HG02938 (cell line): ENCODE measurements at regions not wholly inside any gene's neighbourhood (a gene's known extent, or its start where the extent isn't known, plus 50 kb on each side); places are given as distances from the start of the nearest gene placed in this dataset.
A peak's percentile ranks its signal among the peaks of the same experiment; 100 is the strongest.

Experiments
- ATAC-seq: cut with Tn5 transposase; IDR thresholded peaks from one replicate; pipeline ENCODE4 v1.9.1; 2021; ENCODE audit warnings: mild to moderate bottlenecking, moderate library complexity; ENCODE audit not compliant: unreplicated experiment

GRCh38 chr12:72082986-72083820 is 144.6 kb downstream of the TPH2 start:
- ATAC-seq = no peak

GRCh38 chr12:72084061-72084460 is 145.4 kb downstream of the TPH2 start:
- no peak for ATAC-seq

GRCh38 chr12:72084880-72085279 is 146.2 kb downstream of the TPH2 start:
- no peak for ATAC-seq

- no peak for ATAC-seq
Observed at GRCh38 chr12:72089678-72090077, 151.0 kb downstream of the TPH2 start.

DNA sequence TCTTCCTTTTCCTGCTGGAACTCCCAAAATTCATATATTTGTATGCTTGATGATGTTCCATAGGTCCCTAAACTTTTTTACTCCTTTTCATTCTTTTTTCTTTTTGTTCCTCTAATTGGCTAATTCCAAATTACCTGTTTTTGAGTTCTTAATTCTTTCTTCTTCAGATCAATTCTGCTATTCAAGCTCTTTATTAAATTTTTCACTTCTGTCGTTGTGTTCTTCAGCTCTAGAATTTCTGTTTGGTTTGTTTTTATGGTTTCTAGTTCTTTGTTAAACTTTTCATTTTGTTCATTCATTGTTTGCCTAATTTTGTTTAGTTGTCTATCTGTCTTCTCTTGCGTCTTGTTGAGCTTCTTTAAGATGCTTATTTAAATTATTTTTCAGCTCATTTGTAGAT is 154.8 kb downstream of the TPH2 start:
- no peak for ATAC-seq

- ATAC-seq = no peak
Observed at GRCh38 chr12:72093930-72094329, 155.3 kb downstream of the TPH2 start.

DNA sequence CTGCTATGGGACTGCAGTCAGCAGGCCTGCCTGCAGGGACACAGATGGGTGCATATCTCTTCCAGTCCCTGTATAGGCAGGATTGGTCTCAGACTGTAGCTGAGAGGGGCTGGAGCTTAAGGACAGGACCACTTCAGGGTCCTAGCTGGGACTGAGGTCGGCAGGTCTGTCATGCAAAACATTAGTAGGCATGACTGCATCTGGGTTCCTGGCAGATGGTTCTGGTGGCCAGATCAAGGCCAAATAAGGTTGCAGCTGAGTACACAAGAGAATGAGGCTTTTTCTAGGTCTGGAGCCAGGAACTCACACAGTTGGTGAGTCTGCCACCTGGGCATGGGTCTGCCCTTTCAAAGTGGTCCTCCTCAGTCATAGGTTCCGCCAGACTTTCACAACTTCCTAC is 155.8 kb downstream of the TPH2 start:
- no peak for ATAC-seq

- ATAC-seq = no peak
Observed at GRCh38 chr12:72095025-72095424, 156.4 kb downstream of the TPH2 start.

DNA sequence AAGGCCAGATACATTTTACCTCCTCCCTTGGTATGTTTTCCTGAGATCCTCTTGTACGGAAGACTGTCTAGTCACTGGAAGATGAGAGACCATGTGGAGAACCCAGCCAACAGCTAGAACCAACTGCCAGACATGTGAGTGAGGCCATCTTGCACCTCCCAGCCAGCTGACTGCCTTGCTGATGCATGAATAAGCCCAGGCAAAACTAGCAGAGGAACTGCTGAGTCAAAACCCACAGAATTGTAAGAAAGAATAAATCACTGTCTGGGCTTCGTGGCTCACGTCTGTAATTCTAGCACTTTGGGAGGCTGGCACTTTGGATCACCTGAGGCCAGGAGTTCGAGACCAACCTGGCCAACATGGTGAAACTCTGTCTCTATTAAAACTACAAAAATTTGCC is 160.0 kb downstream of the TPH2 start:
- ATAC-seq = no peak

DNA sequence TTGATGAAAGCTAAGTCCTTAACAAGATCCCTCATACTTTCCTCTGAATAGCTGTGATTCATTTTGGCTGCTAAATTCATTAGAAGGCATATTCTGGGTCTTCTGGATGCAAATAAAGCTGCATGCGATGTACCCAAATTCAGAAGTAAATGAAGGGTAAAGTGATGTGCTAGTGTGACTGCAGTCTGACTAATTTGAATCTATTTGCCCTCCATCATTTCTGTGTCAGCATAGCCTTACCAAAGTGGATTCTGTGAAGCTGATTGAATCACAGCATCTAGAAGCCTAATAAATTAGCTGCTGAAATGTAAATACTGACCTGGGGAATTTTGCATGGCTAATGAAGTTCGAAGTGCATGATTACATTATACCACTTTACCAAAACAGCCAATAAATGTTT is 162.2 kb downstream of the TPH2 start:
- no peak for ATAC-seq

DNA sequence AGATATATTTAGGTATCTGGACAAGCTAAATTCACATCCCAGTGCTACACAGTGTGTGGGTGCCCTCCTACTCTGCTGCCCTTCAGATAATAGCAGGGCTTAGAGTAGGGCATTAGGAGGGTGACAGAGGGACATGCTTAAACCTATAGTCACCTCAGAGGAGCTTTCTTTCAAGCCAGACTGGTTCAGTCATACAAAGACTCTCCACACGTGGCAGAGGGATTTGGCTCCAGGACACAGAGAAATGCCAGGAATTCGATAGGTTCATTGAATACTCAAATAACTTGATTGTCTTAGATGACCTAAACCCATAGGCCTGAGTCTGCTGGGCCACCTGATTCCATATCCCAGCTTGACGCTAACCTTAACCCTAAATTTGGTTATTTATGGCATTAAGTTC is 163.5 kb downstream of the TPH2 start:
- no peak for ATAC-seq

DNA sequence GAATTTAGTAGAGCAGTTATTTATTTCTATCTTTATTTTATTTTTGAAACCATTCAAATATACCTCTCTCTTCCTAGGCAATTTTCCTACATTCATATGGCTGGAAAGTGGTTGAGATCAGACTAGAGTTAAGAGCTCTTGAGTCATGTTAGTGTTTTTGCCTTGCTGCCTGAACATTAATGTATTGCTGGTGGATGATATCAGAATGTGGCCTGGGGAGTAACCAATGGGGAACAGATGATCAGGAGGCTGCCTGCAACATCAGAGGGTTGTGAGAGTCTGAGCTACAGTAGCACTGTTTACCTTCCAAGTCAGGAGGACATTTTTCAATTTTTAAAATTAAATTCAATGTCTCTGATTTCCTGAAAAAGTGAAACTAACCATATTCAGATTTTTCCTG is 166.3 kb upstream of the TRHDE start:
- ATAC-seq = no peak

GRCh38 chr12:72110937-72111650 is 161.1 kb upstream of the TRHDE start:
- ATAC-seq = no peak

GRCh38 chr12:72111706-72112105 is 160.5 kb upstream of the TRHDE start:
- ATAC-seq = no peak

DNA sequence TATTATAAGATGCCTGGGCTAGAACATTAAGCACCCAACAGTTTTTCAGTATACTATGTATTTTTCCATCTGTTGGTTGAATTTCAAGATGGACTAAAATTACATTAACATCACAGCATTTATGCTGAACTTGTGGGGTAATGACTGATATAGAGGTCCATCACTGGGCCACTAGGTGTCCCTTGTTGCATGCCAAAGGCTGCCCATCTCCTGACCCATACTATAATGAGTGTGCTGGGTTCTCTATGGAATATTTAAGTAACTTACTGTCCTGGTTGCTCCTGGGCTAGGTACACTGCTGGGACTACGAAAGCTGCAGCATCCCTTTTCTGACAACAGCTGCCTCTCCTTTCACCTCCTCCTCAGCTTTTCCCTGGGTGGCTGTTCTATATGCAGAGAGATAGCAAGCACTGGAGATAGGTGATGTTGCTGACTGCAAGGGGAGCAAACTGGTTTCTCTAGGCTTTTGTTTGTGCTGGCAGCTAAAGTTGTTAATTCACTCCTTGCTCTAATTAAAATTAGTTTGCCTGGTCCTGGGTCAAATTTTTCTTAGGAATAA is 138.6 kb upstream of the TRHDE start:
- ATAC-seq = no peak

GRCh38 chr12:72134246-72135020 is 137.7 kb upstream of the TRHDE start:
- ATAC-seq = no peak

- ATAC-seq = no peak
Observed at GRCh38 chr12:72135021-72135301, 137.2 kb upstream of the TRHDE start.

- no peak for ATAC-seq
Observed at GRCh38 chr12:72136792-72137191, 135.4 kb upstream of the TRHDE start.

DNA sequence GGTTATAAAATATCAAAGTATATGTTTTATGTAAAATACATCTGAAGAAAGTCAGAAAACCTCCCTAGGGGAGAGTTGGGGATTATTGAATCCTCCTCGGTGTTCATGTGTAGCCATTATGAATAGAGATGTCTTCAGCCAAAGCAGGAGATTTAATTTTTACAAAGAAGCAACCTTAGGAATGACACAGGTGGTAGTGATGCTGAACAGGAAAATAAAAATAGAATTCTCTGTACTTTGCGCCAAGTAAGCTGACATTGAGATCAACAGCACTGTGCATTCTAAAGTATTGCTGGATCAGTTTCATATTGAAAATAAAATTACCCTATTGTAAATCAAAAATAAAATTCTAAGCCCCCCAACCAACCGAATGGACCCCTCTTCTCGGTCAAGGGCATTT is 132.8 kb upstream of the TRHDE start:
- ATAC-seq = no peak

- peak; percentile 100 for ATAC-seq
Observed at GRCh38 chr12:72141381-72141780, 130.8 kb upstream of the TRHDE start.

DNA sequence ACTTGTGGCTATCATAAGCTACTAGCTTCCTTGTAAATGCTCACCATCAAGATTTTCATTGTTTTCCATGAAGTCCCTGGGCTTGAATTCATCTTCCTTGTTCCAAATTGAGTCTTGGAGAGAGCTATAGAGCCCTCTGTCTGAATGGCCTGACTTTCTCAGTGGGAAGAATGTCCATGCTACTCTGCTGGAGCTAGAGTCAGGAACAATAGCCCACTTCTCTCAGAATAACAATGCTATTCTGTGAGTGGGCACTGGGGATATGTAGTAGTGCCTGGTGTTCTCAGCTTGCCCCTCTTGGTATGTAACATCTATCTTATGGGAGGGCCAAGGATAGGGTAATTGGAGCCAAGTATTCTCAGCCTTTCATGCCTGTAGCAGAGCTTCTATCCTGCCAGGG is 127.6 kb upstream of the TRHDE start:
- ATAC-seq = no peak

DNA sequence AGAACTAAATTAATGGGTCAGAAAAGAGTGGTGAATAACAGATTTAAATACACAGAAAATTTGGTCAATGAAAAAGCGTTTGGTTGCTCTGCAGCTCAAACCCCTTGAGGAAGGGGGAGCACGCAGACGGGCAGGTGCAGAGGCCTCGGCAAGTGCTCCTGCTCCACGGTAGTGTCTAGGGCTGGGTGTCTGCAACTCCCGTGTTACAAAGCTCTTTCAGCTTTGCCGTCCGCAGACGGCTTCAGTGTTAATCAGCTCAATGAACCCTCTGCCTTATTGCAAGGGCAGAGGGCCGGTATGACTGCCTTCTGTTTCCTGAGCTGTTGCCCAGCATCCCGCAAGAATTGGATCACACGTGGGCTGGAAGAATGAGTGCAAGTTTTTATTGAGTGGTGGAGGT is 125.7 kb upstream of the TRHDE start:
- no peak for ATAC-seq
